IPS DF 4.7 (cell line): ENCODE measurements at regions not wholly inside any gene's neighbourhood (a gene's known extent, or its start where the extent isn't known, plus 50 kb on each side); places are given as distances from the start of the nearest gene placed in this dataset.
"Not testable (repeated sequence)": the region's sequence is repeated elsewhere in the genome, so short reads cannot be mapped to it uniquely, and the experiment has no call there.

ENCODE experiments used
- DNase-seq: peaks from one replicate; pipeline ENCODE4 v3.0.0-alpha.2; 2013; ENCODE audit warnings: low spot score; ENCODE audit errors: extremely low read depth

GRCh38 chr17:79560527-79560926, 50.3 kb downstream of the RBFOX3 start:
- DNase-seq = no peak

- no peak for DNase-seq
Measured at GRCh38 chr17:79559111-79559887, 51.6 kb downstream of the RBFOX3 start.

- no peak for DNase-seq
Measured at GRCh38 chr17:79558091-79558900, 52.6 kb downstream of the RBFOX3 start.

GRCh38 chr17:79557276-79558090, 53.4 kb downstream of the RBFOX3 start:
- no peak for DNase-seq

- no peak for DNase-seq
Measured at GRCh38 chr17:79556271-79556670, 54.6 kb downstream of the RBFOX3 start.

- no peak for DNase-seq
Measured at GRCh38 chr17:79555543-79555942, 55.3 kb downstream of the RBFOX3 start.

GRCh38 chr17:79554346-79554745, 56.5 kb downstream of the RBFOX3 start:
- not testable (repeated sequence) for DNase-seq

- DNase-seq = no peak
Measured at GRCh38 chr17:79552824-79553223, 58.0 kb downstream of the RBFOX3 start.

GRCh38 chr17:79552405-79552804, 58.4 kb downstream of the RBFOX3 start:
- DNase-seq = no peak

- no peak for DNase-seq
Measured at GRCh38 chr17:79549141-79549915, 61.5 kb downstream of the RBFOX3 start.

- no peak for DNase-seq
Measured at GRCh38 chr17:79548116-79548515, 62.7 kb downstream of the RBFOX3 start.

GRCh38 chr17:79547586-79547985, 63.3 kb downstream of the RBFOX3 start:
- DNase-seq = no peak

GRCh38 chr17:79547171-79547570, 63.7 kb downstream of the RBFOX3 start:
- DNase-seq = not testable (repeated sequence)

GRCh38 chr17:79546386-79546785, 64.5 kb downstream of the RBFOX3 start:
- DNase-seq = no peak

- DNase-seq = no peak
Measured at GRCh38 chr17:79545251-79546005, 65.4 kb downstream of the RBFOX3 start.

GRCh38 chr17:79544142-79544914, 66.5 kb downstream of the RBFOX3 start:
- no peak for DNase-seq

- no peak for DNase-seq
Measured at GRCh38 chr17:79543531-79543930, 67.3 kb downstream of the RBFOX3 start.

GRCh38 chr17:79542718-79543117, 68.1 kb downstream of the RBFOX3 start:
- no peak for DNase-seq

- DNase-seq = no peak
Measured at GRCh38 chr17:79541056-79541850, 69.6 kb downstream of the RBFOX3 start.
